ENCODE measurements at regions not wholly inside any gene's neighbourhood (a gene's known extent, or its start where the extent isn't known, plus 50 kb on each side); places are given as distances from the start of the nearest gene placed in this dataset.

DNA sequence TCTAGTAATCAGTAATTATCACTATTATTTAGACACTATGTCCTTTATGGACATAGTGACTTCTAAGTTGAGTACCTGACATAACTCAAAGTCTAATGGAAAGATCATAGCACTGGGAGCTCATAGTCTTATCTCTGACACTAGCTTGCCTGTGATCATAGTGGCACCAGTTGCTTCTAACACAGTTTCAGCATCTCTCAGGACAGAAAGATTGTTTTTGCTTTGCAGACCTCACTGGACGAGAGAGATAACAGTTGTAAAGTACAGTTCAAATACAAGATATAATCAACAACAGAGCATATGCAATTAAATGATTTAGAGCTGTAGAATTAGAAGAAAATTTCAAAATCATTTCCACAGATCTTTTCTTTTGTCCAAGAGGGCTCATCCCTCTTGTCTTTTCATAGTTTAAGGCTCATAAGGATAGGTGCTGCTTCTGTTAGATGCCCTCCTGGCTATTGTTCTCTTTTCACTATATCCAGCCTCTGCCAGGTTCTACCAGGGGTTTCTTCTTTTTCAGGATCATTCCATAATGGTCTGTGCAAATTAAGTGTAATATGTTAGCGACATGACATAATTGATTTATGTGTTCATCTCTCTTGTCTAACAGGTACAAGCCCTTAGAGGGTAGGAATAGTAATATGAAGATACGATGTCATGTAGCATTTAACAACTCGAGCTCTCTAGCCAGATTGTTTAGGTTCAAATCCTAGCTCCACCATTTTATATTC, 1175.4 kb upstream of the TENM4 start:
- no peak for DNase-seq (ENCODE audit: low read depth)

- DNase-seq (ENCODE audit: low read depth): no peak
Measured at GRCh38 chr11:80613655-80614054, 1172.8 kb upstream of the TENM4 start.

GRCh38 chr11:80610516-80610915, 1169.7 kb upstream of the TENM4 start:
- no peak for DNase-seq (ENCODE audit: low read depth)

DNA sequence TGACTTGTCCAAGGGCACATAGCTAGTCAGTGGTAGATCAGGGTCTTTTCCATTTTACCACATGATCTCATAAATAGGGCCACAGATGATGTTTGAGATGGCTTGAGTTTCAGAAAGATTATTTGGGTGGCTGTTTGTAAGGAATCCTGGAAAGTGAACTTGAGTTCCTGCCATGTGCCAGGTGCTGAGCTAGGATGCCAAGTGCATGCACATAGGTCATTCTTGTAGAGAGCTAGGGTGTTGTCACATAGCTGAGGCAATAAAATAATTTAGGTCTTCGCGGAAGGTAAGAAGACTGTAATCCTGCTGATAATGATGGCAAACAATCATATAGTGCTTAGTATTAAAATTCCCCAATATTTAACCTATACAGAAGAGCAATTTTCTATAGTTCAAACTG, 1162.6 kb upstream of the TENM4 start:
- DNase-seq (ENCODE audit: low read depth): no peak

- no peak for DNase-seq (ENCODE audit: low read depth)
Measured at GRCh38 chr11:80598905-80599304, 1158.1 kb upstream of the TENM4 start.

DNA sequence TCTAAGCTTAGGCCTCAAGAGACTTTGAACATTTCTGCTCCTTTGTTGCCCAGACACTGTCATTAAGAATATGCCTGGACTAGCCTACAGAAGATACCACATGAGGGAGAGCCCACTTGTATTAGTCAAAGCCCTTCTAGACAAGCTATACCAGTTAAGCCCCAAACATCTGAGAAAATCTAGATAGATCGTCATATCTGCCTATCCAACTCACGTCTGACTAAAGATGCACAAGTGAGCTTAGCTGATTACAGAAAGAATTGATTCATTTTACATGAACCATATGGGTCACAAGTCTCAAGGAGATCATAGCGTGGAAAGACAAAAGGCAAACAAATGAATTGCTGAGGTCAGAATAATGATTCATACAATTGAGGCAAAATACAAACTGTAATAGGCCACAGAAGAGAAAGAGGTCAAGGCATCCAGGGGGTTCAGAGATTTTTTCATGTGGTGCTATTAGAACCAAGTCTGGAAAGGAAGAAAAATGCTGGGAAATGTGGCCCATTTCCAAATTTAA, 1155.5 kb upstream of the TENM4 start:
- DNase-seq (ENCODE audit: low read depth): no peak

DNA sequence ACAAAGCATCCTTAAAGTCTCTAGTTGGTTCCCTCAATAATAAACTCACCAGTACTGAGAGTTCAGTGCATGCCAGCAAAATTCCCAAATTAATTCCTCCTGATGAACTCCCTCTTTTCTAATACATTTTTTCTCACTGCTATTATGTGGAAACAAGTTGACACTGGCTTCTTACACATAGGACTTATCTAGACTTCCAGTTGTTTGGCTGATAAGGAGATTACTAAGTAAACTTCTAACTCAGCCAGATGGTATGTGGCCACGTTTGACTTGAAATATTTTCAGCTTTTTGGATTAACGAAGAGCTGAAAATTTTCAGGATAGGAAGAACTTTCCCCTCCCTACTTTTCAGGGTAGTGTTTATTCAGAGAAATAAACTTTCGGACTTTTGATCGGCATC, 1154.2 kb upstream of the TENM4 start:
- peak; percentile 3 for DNase-seq (ENCODE audit: low read depth)

GRCh38 chr11:80593648-80594374, 1153.0 kb upstream of the TENM4 start:
- peak; percentile 39 for DNase-seq (ENCODE audit: low read depth)

DNA sequence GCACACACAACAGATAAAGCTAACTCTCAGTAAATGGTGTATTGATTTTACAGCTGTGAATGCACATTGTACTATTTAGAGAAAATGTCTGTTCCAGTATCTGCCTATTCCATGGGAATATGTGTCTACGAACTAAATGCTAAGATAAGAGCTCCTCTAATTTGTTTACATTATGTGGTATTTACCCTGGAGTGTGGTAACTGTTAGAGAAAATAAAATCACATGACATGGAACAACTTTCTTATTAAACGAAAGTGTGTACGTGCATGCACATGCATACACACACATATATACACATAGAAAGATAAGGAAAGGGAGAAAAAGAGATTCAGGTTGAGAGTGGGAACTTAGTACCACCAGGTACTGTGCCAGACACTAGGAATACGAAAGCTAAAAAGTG, 1151.7 kb upstream of the TENM4 start:
- no peak for DNase-seq (ENCODE audit: low read depth)

GRCh38 chr11:80587906-80588305, 1147.1 kb upstream of the TENM4 start:
- no peak for DNase-seq (ENCODE audit: low read depth)

DNA sequence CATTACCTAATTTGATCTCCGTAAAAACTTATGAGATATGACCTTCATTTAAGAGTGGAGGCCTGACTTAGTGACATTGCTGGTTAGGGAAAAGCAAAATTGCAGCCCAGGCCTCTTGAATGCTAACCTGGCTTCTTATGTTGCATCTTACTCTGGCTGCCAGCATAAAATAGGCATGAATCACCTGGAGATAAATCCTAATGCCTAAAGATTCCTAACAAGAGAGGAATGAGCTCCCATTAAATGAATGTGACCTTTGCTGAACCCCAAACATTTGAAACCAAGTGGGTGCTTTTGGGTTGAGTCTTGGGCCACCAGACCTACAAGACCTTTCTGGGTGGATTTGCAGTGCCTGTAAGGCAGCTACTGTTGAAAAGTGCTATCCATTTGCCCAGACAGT, 1145.6 kb upstream of the TENM4 start:
- no peak for DNase-seq (ENCODE audit: low read depth)

DNA sequence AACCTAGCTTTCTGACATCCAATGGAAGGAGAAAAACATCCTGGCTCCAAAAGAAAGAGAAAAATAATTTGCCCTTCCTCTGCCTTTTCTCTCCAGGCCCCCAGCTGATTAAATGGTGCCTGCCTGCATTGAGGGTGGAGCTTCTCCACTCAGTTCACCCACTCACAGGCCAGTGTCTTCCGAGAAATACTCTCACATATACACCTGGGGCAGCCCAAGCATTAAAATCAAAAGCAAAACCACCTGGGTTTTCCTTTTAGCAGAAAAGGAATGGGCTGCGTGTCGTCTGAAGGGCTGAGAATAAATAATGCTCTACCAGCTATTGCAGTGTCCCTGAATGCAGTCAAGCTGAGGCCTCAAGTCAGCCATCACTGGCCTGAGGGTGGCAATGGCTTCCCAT, 1143.8 kb upstream of the TENM4 start:
- no peak for DNase-seq (ENCODE audit: low read depth)

- no peak for DNase-seq (ENCODE audit: low read depth)
Measured at GRCh38 chr11:80569832-80570231, 1129.0 kb upstream of the TENM4 start.

DNA sequence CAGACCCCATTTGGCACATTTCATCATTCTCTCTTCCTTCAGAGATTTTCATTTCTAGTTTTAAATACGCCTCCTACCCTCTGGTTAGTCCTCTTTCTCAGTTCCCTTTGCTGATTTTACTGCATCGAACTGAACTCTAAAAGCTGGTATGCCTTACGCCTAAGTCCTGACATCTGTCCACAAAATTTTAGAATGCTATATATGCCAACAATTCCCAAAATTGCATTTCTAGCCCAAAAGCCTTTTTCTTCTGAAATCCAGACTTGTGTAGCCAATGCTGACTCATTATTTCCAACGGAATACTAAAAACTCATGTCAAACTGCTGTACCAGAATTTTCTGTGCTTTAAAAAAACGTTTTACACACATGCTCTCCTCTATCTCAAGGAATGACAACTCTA, 1124.4 kb upstream of the TENM4 start:
- DNase-seq (ENCODE audit: low read depth): no peak

GRCh38 chr11:80562523-80563125, 1121.8 kb upstream of the TENM4 start:
- no peak for DNase-seq (ENCODE audit: low read depth)

- DNase-seq (ENCODE audit: low read depth): no peak
Measured at GRCh38 chr11:80559942-80560341, 1119.1 kb upstream of the TENM4 start.

- no peak for DNase-seq (ENCODE audit: low read depth)
Measured at GRCh38 chr11:80553565-80553964, 1112.7 kb upstream of the TENM4 start.

DNA sequence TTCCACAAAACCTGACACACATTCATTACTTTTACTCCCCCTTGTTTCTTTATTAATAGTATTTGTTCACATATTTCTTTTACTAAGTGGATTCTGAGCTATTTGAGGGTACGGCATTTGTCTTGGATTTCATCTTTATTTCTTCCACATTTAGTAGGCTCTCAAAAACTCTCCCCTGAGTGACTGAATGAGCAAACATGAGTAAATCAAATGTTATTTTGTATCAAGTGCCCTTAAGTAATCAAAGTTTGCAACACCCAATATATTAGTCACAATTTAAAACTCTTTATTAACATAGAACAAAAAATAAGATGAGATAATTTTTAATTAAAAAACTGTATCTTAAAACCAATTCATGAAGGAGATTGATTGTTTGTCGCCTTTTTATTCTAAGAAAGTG, 1101.9 kb upstream of the TENM4 start:
- no peak for DNase-seq (ENCODE audit: low read depth)

DNA sequence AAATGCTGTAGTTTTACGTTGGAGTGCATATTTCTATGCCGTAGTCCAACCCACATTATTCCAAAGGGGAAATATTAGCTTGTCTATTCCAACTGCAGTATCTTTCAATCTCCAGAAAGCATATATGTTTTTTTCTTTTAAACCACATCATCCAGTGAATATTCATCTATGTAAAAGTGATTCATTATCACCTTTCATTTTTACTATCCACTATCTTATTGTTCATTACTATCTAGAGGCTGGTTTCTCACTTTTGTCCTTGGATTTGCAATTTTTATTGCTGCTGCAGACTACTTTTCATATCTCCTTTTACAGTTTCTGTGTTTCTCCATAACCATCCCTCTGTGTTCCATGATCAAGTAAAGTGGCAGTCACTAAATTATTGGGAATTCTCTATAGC, 1097.2 kb upstream of the TENM4 start:
- DNase-seq (ENCODE audit: low read depth): no peak

DNA sequence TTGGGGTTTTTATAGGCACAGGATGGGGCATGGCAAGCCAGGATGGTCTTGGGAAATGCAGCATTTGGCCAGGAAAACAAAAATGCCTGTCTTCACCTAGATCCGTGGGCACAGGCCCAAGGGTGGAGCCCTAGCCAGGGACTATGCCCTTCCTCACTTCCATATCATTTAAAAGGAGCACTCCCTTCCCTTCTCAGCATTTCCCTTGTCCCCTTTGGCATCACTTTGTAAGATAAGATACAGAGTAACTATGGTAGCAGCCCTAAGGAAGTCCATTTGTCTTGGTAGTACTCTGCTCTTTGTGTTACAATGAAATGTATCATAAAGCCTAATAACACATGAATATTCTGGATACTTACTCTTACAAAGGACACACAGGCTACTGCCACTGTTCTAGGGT, 1092.6 kb upstream of the TENM4 start:
- no peak for DNase-seq (ENCODE audit: low read depth)

DNA sequence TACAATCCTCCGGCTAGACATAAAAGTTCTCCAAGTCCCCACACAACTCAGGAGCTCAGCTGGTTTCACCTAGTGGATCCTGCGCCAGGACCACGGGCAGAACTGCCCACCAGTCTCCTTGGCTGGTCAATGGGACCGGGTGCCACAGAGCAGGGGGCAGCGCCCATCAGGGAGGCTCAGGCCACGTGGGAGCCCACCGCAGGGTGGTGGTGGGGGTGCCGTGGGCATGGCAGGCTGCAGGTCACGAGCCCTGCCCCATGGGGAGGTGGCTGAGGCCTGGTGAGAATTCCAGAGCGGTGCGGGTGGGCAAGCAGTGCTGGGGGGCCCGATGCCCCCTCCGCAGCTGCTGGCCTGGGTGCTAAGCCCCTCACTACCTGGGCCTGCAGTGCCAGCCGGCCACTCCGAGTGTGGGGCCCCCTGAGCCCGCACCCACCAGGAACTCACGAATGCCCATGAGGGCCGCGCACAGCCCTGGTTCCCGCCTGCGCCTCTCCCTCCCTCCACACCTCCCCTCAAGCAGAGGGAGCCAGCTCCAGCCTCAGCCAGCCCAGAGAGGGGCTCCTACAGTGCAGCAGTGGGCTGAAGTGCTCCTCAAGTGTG, 1091.9 kb upstream of the TENM4 start:
- no peak for DNase-seq (ENCODE audit: low read depth)

DNA sequence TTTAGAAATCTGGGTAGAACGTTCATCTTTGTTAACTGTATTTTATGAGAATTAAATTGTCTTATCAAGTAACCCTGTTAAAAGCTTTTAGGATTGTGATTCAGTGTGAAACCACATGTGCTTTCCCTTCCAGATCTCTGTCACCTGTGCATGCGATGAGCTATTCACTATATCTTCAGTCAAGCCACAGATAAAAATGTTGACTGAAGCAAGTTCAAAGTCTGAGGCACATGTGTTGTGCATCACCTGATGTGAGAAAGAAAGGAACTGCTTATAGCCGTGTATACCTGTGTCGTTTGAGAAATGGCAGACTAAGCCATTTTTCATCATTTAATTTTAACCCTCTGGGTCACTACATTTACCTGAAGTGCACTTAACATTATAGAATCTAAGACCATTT, 1088.9 kb upstream of the TENM4 start:
- no peak for DNase-seq (ENCODE audit: low read depth)

Data from RPMI7951 (cell line).